ENCODE measurements at regions not wholly inside any gene's neighbourhood (a gene's known extent, or its start where the extent isn't known, plus 50 kb on each side); places are given as distances from the start of the nearest gene placed in this dataset.

GRCh38 chr4:144399927-144400326 is 246.0 kb upstream of the HHIP start:
- H3K4me2 ChIP-seq: no peak overlapping the region
- H3F3A ChIP-seq (replicated peaks; ENCODE audit: low read depth): no peaks in the 10 kb centered on the region
- H3K9me2 ChIP-seq (ENCODE audit: insufficient read depth): no peaks in the 10 kb centered on the region
- Mint-ChIP-seq H3K9me3 (peaks cover 9% of the 10 kb centered on the region; the same call in 2 of the 3 replicates), H3K4me3 (no peak overlapping the region), H3K27ac (no peak overlapping the region), H3K4me1 (peaks cover 7% of the 10 kb centered on the region; the same call in 2 of the 3 replicates), H3K27me3 (ENCODE audit: insufficient read depth, low read depth, poor library complexity) (no peaks in the 10 kb centered on the region), H3K36me3 (ENCODE audit: low read depth) (no peaks in the 10 kb centered on the region)
- H4K20me1 ChIP-seq (replicated peaks; ENCODE audit: insufficient read depth): no peaks in the 10 kb centered on the region
- no peaks in the 10 kb centered on the region for H3K4me1 ChIP-seq (ENCODE audit: insufficient read depth)
- no peak overlapping the region for H3K27ac ChIP-seq (ENCODE audit: low read depth)
- H3K27me3 ChIP-seq (ENCODE audit: insufficient read depth): no peaks in the 10 kb centered on the region
- ATAC-seq: no peak
- TF ChIP-seq ZNF331 (CRISPR knock-in tag; IDR thresholded peaks at IDR 0.05; ENCODE audit: low read depth): no peak
- H3K36me3 ChIP-seq (ENCODE audit: insufficient read depth): no peaks in the 10 kb centered on the region
- H3K4me3 ChIP-seq: no peak overlapping the region
- no peaks in the 10 kb centered on the region for H3K79me2 ChIP-seq (replicated peaks; ENCODE audit: insufficient read depth)
- no peak overlapping the region for H2AFZ ChIP-seq
- DNase-seq (ENCODE audit: low spot score): no peak

GRCh38 chr4:144402176-144402575 is 243.8 kb upstream of the HHIP start:
- Mint-ChIP-seq H3K27ac (no peak overlapping the region), H3K27me3 (ENCODE audit: insufficient read depth, low read depth, poor library complexity) (no peaks in the 10 kb centered on the region), H3K4me3 (no peak overlapping the region), H3K36me3 (ENCODE audit: low read depth) (no peaks in the 10 kb centered on the region), H3K4me1 (peaks cover 7% of the 10 kb centered on the region; the same call in 2 of the 3 replicates), H3K9me3 (peaks cover 6% of the 10 kb centered on the region; the same call in 1 of the 3 replicates)
- H3K36me3 ChIP-seq (ENCODE audit: insufficient read depth): no peaks in the 10 kb centered on the region
- H3K79me2 ChIP-seq (replicated peaks; ENCODE audit: insufficient read depth): no peaks in the 10 kb centered on the region
- peak; percentile 19 for DNase-seq (ENCODE audit: low spot score)
- H3F3A ChIP-seq (replicated peaks; ENCODE audit: low read depth): no peaks in the 10 kb centered on the region
- no peak; the same call in 2 of the 3 replicates for ATAC-seq
- H3K4me1 ChIP-seq (ENCODE audit: insufficient read depth): no peaks in the 10 kb centered on the region
- H3K4me3 ChIP-seq: no peak overlapping the region
- peaks cover 6% of the 10 kb centered on the region; the same call in 1 of the 2 replicates for H3K9me2 ChIP-seq (ENCODE audit: insufficient read depth)
- no peak overlapping the region for H3K27ac ChIP-seq (ENCODE audit: low read depth)
- no peak overlapping the region for H3K4me2 ChIP-seq
- no peaks in the 10 kb centered on the region for H4K20me1 ChIP-seq (replicated peaks; ENCODE audit: insufficient read depth)
- H2AFZ ChIP-seq: no peak overlapping the region
- H3K27me3 ChIP-seq (ENCODE audit: insufficient read depth): no peaks in the 10 kb centered on the region
- TF ChIP-seq JUNB (IDR thresholded peaks at IDR 0.05; ENCODE audit: unreplicated experiment) (no peak), ZNF331 (CRISPR knock-in tag; IDR thresholded peaks at IDR 0.05; ENCODE audit: low read depth) (no peak), POLR2AphosphoS5 (IDR thresholded peaks at IDR 0.05; ENCODE audit: low read depth) (no peak), ZNF462 (CRISPR knock-in tag; IDR thresholded peaks at IDR 0.05) (no peak), EZH2 (IDR thresholded peaks at IDR 0.05; ENCODE audit: low read depth, unreplicated experiment) (no peak), CREB1 (CRISPR knock-in tag; IDR thresholded peaks at IDR 0.05; ENCODE audit: low read depth) (no peak), NANOG (IDR thresholded peaks at IDR 0.05; ENCODE audit: borderline replicate concordance) (no peak), STAT1 (IDR thresholded peaks at IDR 0.05; ENCODE audit: unreplicated experiment) (no peak), ETS1 (IDR thresholded peaks at IDR 0.05) (no peak)
- TF ChIP-seq, protein P1, sequence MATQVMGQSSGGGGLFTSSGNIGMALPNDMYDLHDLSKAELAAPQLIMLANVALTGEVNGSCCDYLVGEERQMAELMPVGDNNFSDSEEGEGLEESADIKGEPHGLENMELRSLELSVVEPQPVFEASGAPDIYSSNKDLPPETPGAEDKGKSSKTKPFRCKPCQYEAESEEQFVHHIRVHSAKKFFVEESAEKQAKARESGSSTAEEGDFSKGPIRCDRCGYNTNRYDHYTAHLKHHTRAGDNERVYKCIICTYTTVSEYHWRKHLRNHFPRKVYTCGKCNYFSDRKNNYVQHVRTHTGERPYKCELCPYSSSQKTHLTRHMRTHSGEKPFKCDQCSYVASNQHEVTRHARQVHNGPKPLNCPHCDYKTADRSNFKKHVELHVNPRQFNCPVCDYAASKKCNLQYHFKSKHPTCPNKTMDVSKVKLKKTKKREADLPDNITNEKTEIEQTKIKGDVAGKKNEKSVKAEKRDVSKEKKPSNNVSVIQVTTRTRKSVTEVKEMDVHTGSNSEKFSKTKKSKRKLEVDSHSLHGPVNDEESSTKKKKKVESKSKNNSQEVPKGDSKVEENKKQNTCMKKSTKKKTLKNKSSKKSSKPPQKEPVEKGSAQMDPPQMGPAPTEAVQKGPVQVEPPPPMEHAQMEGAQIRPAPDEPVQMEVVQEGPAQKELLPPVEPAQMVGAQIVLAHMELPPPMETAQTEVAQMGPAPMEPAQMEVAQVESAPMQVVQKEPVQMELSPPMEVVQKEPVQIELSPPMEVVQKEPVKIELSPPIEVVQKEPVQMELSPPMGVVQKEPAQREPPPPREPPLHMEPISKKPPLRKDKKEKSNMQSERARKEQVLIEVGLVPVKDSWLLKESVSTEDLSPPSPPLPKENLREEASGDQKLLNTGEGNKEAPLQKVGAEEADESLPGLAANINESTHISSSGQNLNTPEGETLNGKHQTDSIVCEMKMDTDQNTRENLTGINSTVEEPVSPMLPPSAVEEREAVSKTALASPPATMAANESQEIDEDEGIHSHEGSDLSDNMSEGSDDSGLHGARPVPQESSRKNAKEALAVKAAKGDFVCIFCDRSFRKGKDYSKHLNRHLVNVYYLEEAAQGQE (IDR thresholded peaks at IDR 0.05; ENCODE audit: unreplicated experiment): no peak
